K562 (cell line): ENCODE measurements at regions not wholly inside any gene's neighbourhood (a gene's known extent, or its start where the extent isn't known, plus 50 kb on each side); places are given as distances from the start of the nearest gene placed in this dataset.

Experiments used
- CBX5 ChIP-seq: IDR thresholded peaks from 2 replicates; pipeline ENCODE4 v1.6.1; 2014; ENCODE audit warnings: low read depth, borderline replicate concordance
- POLR2A ChIP-seq: fragments of 450-650 bp; conservative IDR thresholded peaks from 2 replicates; pipeline ENCODE4 v1.6.1; 2016
- SAFB2 ChIP-seq: fragments of 200-400 bp; formaldehyde crosslinking; IDR thresholded peaks from 2 replicates; pipeline ENCODE4 v1.6.1; 2018; ENCODE audit warnings: borderline replicate concordance, low read length, low read depth, moderate library complexity; ENCODE audit not compliant: severe bottlenecking

- TF ChIP-seq POLR2A: no peak
- no peak for TF ChIP-seq SAFB2
- no peak for TF ChIP-seq CBX5
These were observed 82.7 kb downstream of the SIK1 start for GRCh38 chr21:43343992-43344886.
